SU-DHL-6 (cell line): ENCODE measurements at regions not wholly inside any gene's neighbourhood (a gene's known extent, or its start where the extent isn't known, plus 50 kb on each side); places are given as distances from the start of the nearest gene placed in this dataset.

Experiments used
- H2AFZ ChIP-seq: fragments of 200-600 bp; sonication (generic); 2 replicates; pipeline ENCODE4 v1.6.1; 2014; ENCODE audit warnings: low read depth, mild to moderate bottlenecking, moderate library complexity, mixed read lengths, antibody characterized with exemption, low read length; ENCODE audit not compliant: severe bottlenecking
- H3F3A ChIP-seq: fragments of 200-600 bp; shearing (Covaris generic); 2 replicates; pipeline ENCODE4 v1.6.0; 2016; ENCODE audit warnings: antibody characterized with exemption, mild to moderate bottlenecking; ENCODE audit not compliant: insufficient read depth
- H3K27ac ChIP-seq: fragments of 200-600 bp; sonication (generic); 2 replicates; pipeline ENCODE4 v1.5.1; 2016; ENCODE audit warnings: low read depth, mild to moderate bottlenecking, low read length, moderate library complexity, mixed read lengths
- H3K27me3 ChIP-seq: fragments of 200-600 bp; sonication (generic), shearing (Covaris generic); 2 replicates; pipeline ENCODE4 v1.6.0; 2014; ENCODE audit warnings: mild to moderate bottlenecking, low read length
- H3K36me3 ChIP-seq: fragments of 200-600 bp; sonication (generic); 2 replicates; pipeline ENCODE4 v1.6.1; 2014; ENCODE audit warnings: mild to moderate bottlenecking, low read length, mixed read lengths
- H3K4me2 ChIP-seq: fragments of 300-600, 200-600 bp; shearing (Covaris generic), sonication (generic); 2 replicates; pipeline ENCODE4 v1.6.0; 2014; ENCODE audit warnings: low read length, low read depth, mild to moderate bottlenecking; ENCODE audit not compliant: poor library complexity, severe bottlenecking
- H3K4me3 ChIP-seq: fragments of 200-600 bp; sonication (generic); 2 replicates; pipeline ENCODE4 v1.5.1; 2014; ENCODE audit warnings: antibody characterized with exemption, low read length, mild to moderate bottlenecking, mixed read lengths; ENCODE audit not compliant: insufficient read depth, poor library complexity, severe bottlenecking
- H3K79me2 ChIP-seq: fragments of 200-600 bp; sonication (generic); 2 replicates; pipeline ENCODE4 v1.6.1; 2014; ENCODE audit warnings: mild to moderate bottlenecking, low read length, moderate library complexity; ENCODE audit not compliant: insufficient read depth
- H3K9ac ChIP-seq: fragments of 200-600 bp; sonication (generic); 2 replicates; pipeline ENCODE4 v1.7.0; 2014; ENCODE audit warnings: mild to moderate bottlenecking, low read length
- H3K9me2 ChIP-seq: fragments of 200-600 bp; sonication (generic); replicated peaks from 2 replicates; pipeline ENCODE4 v1.6.1; 2014; ENCODE audit warnings: low read length; ENCODE audit not compliant: insufficient read depth
- H3K9me3 ChIP-seq: fragments of 200-600 bp; sonication (generic); 2 replicates; pipeline ENCODE4 v1.6.1; 2014; ENCODE audit warnings: low read length, mixed read lengths; ENCODE audit not compliant: insufficient read depth
- H4K20me1 ChIP-seq: fragments of 200-600 bp; sonication (generic); 2 replicates; pipeline ENCODE4 v1.6.1; 2014; ENCODE audit warnings: low read depth, mild to moderate bottlenecking, antibody characterized with exemption, low read length, moderate library complexity, mixed read lengths
- EZH2phosphoT487 ChIP-seq: fragments of 200-600 bp; sonication (generic), shearing (Covaris generic); conservative IDR thresholded peaks from 2 replicates; pipeline ENCODE4 v1.6.1; 2018; ENCODE audit warnings: mild to moderate bottlenecking, antibody characterized with exemption, low read length, moderate library complexity, mixed read lengths
- TF ChIP-seq, protein P1 (sequence below): fragments of 200-600 bp; sonication (generic); IDR thresholded peaks from one replicate; pipeline ENCODE4 v1.5.1; 2017; ENCODE audit warnings: antibody characterized with exemption, mild to moderate bottlenecking, low read length, moderate library complexity; ENCODE audit not compliant: insufficient read depth, poor library complexity, severe bottlenecking

- H3K9me3 ChIP-seq = peaks cover 5% of the 10 kb centered on the region; the same call in 1 of the 2 replicates
- no peak for TF ChIP-seq EZH2phosphoT487
- TF ChIP-seq, protein P1, sequence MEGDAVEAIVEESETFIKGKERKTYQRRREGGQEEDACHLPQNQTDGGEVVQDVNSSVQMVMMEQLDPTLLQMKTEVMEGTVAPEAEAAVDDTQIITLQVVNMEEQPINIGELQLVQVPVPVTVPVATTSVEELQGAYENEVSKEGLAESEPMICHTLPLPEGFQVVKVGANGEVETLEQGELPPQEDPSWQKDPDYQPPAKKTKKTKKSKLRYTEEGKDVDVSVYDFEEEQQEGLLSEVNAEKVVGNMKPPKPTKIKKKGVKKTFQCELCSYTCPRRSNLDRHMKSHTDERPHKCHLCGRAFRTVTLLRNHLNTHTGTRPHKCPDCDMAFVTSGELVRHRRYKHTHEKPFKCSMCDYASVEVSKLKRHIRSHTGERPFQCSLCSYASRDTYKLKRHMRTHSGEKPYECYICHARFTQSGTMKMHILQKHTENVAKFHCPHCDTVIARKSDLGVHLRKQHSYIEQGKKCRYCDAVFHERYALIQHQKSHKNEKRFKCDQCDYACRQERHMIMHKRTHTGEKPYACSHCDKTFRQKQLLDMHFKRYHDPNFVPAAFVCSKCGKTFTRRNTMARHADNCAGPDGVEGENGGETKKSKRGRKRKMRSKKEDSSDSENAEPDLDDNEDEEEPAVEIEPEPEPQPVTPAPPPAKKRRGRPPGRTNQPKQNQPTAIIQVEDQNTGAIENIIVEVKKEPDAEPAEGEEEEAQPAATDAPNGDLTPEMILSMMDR = no peak
- H3K4me3 ChIP-seq = no peak overlapping the region
- no peaks in the 10 kb centered on the region for H3K79me2 ChIP-seq
- no peak overlapping the region for H3K27ac ChIP-seq
- no peaks in the 10 kb centered on the region for H3K36me3 ChIP-seq
- no peaks in the 10 kb centered on the region for H4K20me1 ChIP-seq
- H3K4me2 ChIP-seq = no peak overlapping the region
- no peaks in the 10 kb centered on the region for H3F3A ChIP-seq
- H3K9me2 ChIP-seq = no peaks in the 10 kb centered on the region
- H3K9ac ChIP-seq = no peak overlapping the region
- no peak overlapping the region for H2AFZ ChIP-seq
- no peaks in the 10 kb centered on the region for H3K27me3 ChIP-seq
These were observed 460.7 kb downstream of the TDRD3 start for GRCh38 chr13:60857698-60858097.

GRCh38 chr13:60852886-60853285 lies 455.9 kb downstream of the TDRD3 start:
- H3F3A ChIP-seq = no peaks in the 10 kb centered on the region
- no peak overlapping the region for H2AFZ ChIP-seq
- H4K20me1 ChIP-seq = no peaks in the 10 kb centered on the region
- no peak overlapping the region for H3K9ac ChIP-seq
- no peaks in the 10 kb centered on the region for H3K36me3 ChIP-seq
- H3K27me3 ChIP-seq = no peaks in the 10 kb centered on the region
- no peak overlapping the region for H3K27ac ChIP-seq
- no peak for TF ChIP-seq EZH2phosphoT487
- TF ChIP-seq, protein P1 = no peak
- H3K9me3 ChIP-seq = peaks cover 16% of the 10 kb centered on the region; the same call in 1 of the 2 replicates
- H3K9me2 ChIP-seq = no peaks in the 10 kb centered on the region
- no peak overlapping the region for H3K4me2 ChIP-seq
- no peaks in the 10 kb centered on the region for H3K79me2 ChIP-seq
- no peak overlapping the region for H3K4me3 ChIP-seq

DNA sequence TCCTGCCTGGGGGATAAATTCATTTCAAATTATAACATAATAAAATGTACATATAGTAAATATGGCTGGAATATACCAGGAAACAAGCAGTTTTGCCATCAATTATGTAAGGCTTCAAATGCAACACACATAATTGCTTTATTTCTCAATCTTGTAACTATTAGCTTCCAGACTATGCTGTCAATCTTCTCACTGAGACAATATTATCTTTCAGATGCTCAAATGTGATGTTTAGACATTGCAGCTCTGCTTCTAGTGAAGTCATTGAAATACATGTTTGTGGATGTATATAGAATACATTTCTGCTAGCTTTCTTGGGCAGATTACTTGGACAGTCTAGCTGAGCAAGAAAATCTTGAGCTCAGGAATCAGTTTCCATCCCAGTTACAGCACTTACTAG lies 454.4 kb downstream of the TDRD3 start:
- Histone ChIP-seq H3F3A (no peaks in the 10 kb centered on the region), H3K9ac (no peak overlapping the region), H3K4me3 (no peak overlapping the region)

More for the DNA sequence above, 454.4 kb downstream of the TDRD3 start:
- TF ChIP-seq EZH2phosphoT487 = no peak
- TF ChIP-seq, protein P1 = no peak
- Histone ChIP-seq H3K9me3 (peaks cover 16% of the 10 kb centered on the region; the same call in 1 of the 2 replicates), H3K36me3 (no peaks in the 10 kb centered on the region), H3K79me2 (no peaks in the 10 kb centered on the region), H4K20me1 (no peaks in the 10 kb centered on the region), H2AFZ (no peak overlapping the region), H3K9me2 (no peaks in the 10 kb centered on the region), H3K27me3 (no peaks in the 10 kb centered on the region), H3K4me2 (no peak overlapping the region), H3K27ac (no peak overlapping the region)
